H9 (cell line): ENCODE measurements at regions not wholly inside any gene's neighbourhood (a gene's known extent, or its start where the extent isn't known, plus 50 kb on each side); places are given as distances from the start of the nearest gene placed in this dataset.
"Not testable (repeated sequence)": the region's sequence is repeated elsewhere in the genome, so short reads cannot be mapped to it uniquely, and the experiment has no call there.

Source experiments
- DNase-seq: peaks from one replicate; pipeline ENCODE4 v3.0.0-alpha.2; 2017
- H2AFZ ChIP-seq: one replicate; pipeline ENCODE4 v1.6.1; 2013; ENCODE audit warnings: mild to moderate bottlenecking, low read length, control low read depth, moderate library complexity
- H2AK5ac ChIP-seq: 2 replicates; pipeline ENCODE4 v1.6.1; 2013; ENCODE audit warnings: low read length, control low read depth, mixed read lengths; ENCODE audit not compliant: insufficient read length
- H2BK120ac ChIP-seq: one replicate; pipeline ENCODE4 v1.6.1; 2013; ENCODE audit warnings: low read depth, mild to moderate bottlenecking, low read length, control low read depth, inconsistent platforms; ENCODE audit not compliant: poor library complexity, severe bottlenecking
- H2BK12ac ChIP-seq: 2 replicates; pipeline ENCODE4 v1.6.1; 2013; ENCODE audit warnings: low read length, control low read depth, mixed read lengths, low read depth; ENCODE audit not compliant: insufficient read length
- H2BK15ac ChIP-seq: 2 replicates; pipeline ENCODE4 v1.6.1; 2013; ENCODE audit warnings: low read depth, low read length, control low read depth
- H2BK20ac ChIP-seq: one replicate; pipeline ENCODE4 v1.6.1; 2013; ENCODE audit warnings: low read depth, mild to moderate bottlenecking, low read length, control low read depth, inconsistent platforms; ENCODE audit not compliant: poor library complexity, severe bottlenecking
- H2BK5ac ChIP-seq: 2 replicates; pipeline ENCODE4 v1.6.1; 2013; ENCODE audit warnings: low read length, control low read depth, mixed read lengths; ENCODE audit not compliant: insufficient read length
- H3K14ac ChIP-seq: 2 replicates; pipeline ENCODE4 v1.6.1; 2013; ENCODE audit warnings: low read length, control low read depth; ENCODE audit not compliant: insufficient read depth
- H3K18ac ChIP-seq: 2 replicates; pipeline ENCODE4 v1.6.1; 2013; ENCODE audit warnings: low read depth, mild to moderate bottlenecking, mixed read lengths, low read length, control low read depth; ENCODE audit not compliant: insufficient read length
- H3K23ac ChIP-seq: 2 replicates; pipeline ENCODE4 v1.6.1; 2013; ENCODE audit warnings: low read length, control low read depth, mixed read lengths, low read depth; ENCODE audit not compliant: insufficient read length
- H3K23me2 ChIP-seq: 2 replicates; pipeline ENCODE4 v1.6.1; 2013; ENCODE audit warnings: low read depth, mild to moderate bottlenecking, mixed read lengths, low read length, control low read depth; ENCODE audit not compliant: insufficient read length, poor library complexity, severe bottlenecking
- H3K27ac ChIP-seq: 2 replicates; pipeline ENCODE4 v1.5.1; 2013; ENCODE audit warnings: low read length, control low read depth, mixed read lengths, low read depth; ENCODE audit not compliant: insufficient read length
- H3K27me3 ChIP-seq: 2 replicates; pipeline ENCODE4 v1.6.1; 2013; ENCODE audit warnings: low read length, control low read depth, inconsistent platforms; ENCODE audit not compliant: insufficient read depth
- H3K4ac ChIP-seq: 2 replicates; pipeline ENCODE4 v1.6.1; 2013; ENCODE audit warnings: low read depth, mild to moderate bottlenecking, control low read depth, inconsistent platforms, low read length, moderate library complexity
- H3K4me1 ChIP-seq: 2 replicates; pipeline ENCODE4 v1.6.1; 2013; ENCODE audit warnings: low read length, control low read depth, inconsistent platforms; ENCODE audit not compliant: insufficient read depth
- H3K4me2 ChIP-seq: 2 replicates; pipeline ENCODE4 v1.6.1; 2013; ENCODE audit warnings: low read length, control low read depth, mixed read lengths; ENCODE audit not compliant: insufficient read length, insufficient read depth
- H3K56ac ChIP-seq: 2 replicates; pipeline ENCODE4 v1.6.1; 2013; ENCODE audit warnings: low read depth, mild to moderate bottlenecking, mixed read lengths, low read length, control low read depth; ENCODE audit not compliant: insufficient read length
- H3K79me1 ChIP-seq: 2 replicates; pipeline ENCODE4 v1.6.1; 2013; ENCODE audit warnings: low read depth, mild to moderate bottlenecking, moderate library complexity, low read length, control low read depth, inconsistent platforms; ENCODE audit not compliant: insufficient read depth, poor library complexity, severe bottlenecking
- H3K79me2 ChIP-seq: 2 replicates; pipeline ENCODE4 v1.6.1; 2013; ENCODE audit warnings: low read length, control low read depth, inconsistent platforms; ENCODE audit not compliant: insufficient read depth
- H3K9ac ChIP-seq: 2 replicates; pipeline ENCODE4 v1.6.1; 2013; ENCODE audit warnings: low read length, control low read depth, mixed read lengths; ENCODE audit not compliant: insufficient read length; ENCODE audit errors: extremely low read depth
- H3K9me3 ChIP-seq: one replicate; pipeline ENCODE4 v1.6.1; 2013; ENCODE audit warnings: low read depth, low read length, inconsistent platforms; ENCODE audit not compliant: control insufficient read depth
- H3T11ph ChIP-seq: one replicate; pipeline ENCODE4 v1.6.1; 2013; ENCODE audit warnings: mild to moderate bottlenecking, low read length, control low read depth, inconsistent platforms
- H4K20me1 ChIP-seq: one replicate; pipeline ENCODE4 v1.6.1; 2013; ENCODE audit not compliant: control insufficient read depth, insufficient read length, insufficient read depth
- H4K5ac ChIP-seq: 2 replicates; pipeline ENCODE4 v1.6.1; 2013; ENCODE audit warnings: low read depth, mild to moderate bottlenecking, mixed read lengths, low read length, control low read depth; ENCODE audit not compliant: insufficient read length
- H4K8ac ChIP-seq: replicated peaks from 2 replicates; pipeline ENCODE4 v1.6.1; 2013; ENCODE audit warnings: low read length, control low read depth, mixed read lengths, low read depth; ENCODE audit not compliant: insufficient read length
- H4K91ac ChIP-seq: 2 replicates; pipeline ENCODE4 v1.6.1; 2013; ENCODE audit warnings: low read depth, mild to moderate bottlenecking, moderate library complexity, mixed read lengths, low read length, control low read depth; ENCODE audit not compliant: insufficient read length
- H3K27ac Mint-ChIP-seq, 3 experiments: 2 replicates in 2 of 3; 3 replicates in 1 of 3; pipeline ENCODE4 v1.8.0; 2020 to 2021; ENCODE audit warnings: mixed read lengths in 3 of 3, mild to moderate bottlenecking in 1 of 3, moderate library complexity in 1 of 3
- H3K27me3 Mint-ChIP-seq: 2 replicates; pipeline ENCODE4 v1.8.0; 2021; ENCODE audit warnings: low read depth, mild to moderate bottlenecking, moderate library complexity, mixed read lengths
- H3K36me3 Mint-ChIP-seq, 3 experiments: 2 replicates in 2 of 3; 3 replicates in 1 of 3; pipeline ENCODE4 v1.8.0; 2020 to 2021; ENCODE audit warnings: low read depth in 3 of 3, mixed read lengths in 3 of 3; ENCODE audit not compliant: insufficient read depth in 1 of 3
- H3K4me1 Mint-ChIP-seq, 2 experiments: 2 replicates each; pipeline ENCODE4 v1.8.0; 2020; ENCODE audit warnings: mixed read lengths in 2 of 2
- H3K4me3 Mint-ChIP-seq, 2 experiments: 2 replicates in 1 of 2; 3 replicates in 1 of 2; pipeline ENCODE4 v1.8.0; 2020 to 2021; ENCODE audit warnings: mild to moderate bottlenecking in 2 of 2, mixed read lengths in 2 of 2, moderate library complexity in 1 of 2
- H3K9me3 Mint-ChIP-seq, 2 experiments: 2 replicates in 1 of 2; 3 replicates in 1 of 2; pipeline ENCODE4 v1.8.0; 2020; ENCODE audit warnings: mild to moderate bottlenecking in 2 of 2, mixed read lengths in 2 of 2, moderate library complexity in 1 of 2
- CTCF ChIP-seq: fragments of 200-600 bp; sonication (generic); conservative IDR thresholded peaks from 3 replicates; pipeline ENCODE4 v1.8.0; 2021; ENCODE audit warnings: antibody characterized with exemption, mild to moderate bottlenecking
- WGBS: extraction: QIAGEN DNeasy Blood & Tissue Kit; methylation state at CpG from one replicate; pipeline ENCODE4 v1.1.7; 2013; ENCODE audit warnings: missing lambda C conversion rate, low lambda C conversion rate, mixed read lengths; ENCODE audit not compliant: insufficient read length; ENCODE audit errors: extremely low coverage; 5-methylcytosine and 5-hydroxymethylcytosine counted together

- Histone ChIP-seq H4K20me1 (no peaks in the 10 kb centered on the region), H3K56ac (no peak overlapping the region), H2AFZ (no peak overlapping the region), H4K8ac (no peak overlapping the region), H4K91ac (no peak overlapping the region), H3K23ac (no peak overlapping the region), H3K23me2 (no peaks in the 10 kb centered on the region), H3K9ac (no peak overlapping the region), H3K14ac (no peak overlapping the region), H3K79me1 (no peaks in the 10 kb centered on the region), H4K5ac (no peak overlapping the region), H3K27me3 (no peaks in the 10 kb centered on the region), H2BK120ac (no peak overlapping the region), H3T11ph (no peak overlapping the region), H2BK12ac (no peak overlapping the region), H2BK20ac (no peak overlapping the region), H2AK5ac (no peak overlapping the region), H3K18ac (no peak overlapping the region), H3K4me2 (no peak overlapping the region), H2BK15ac (no peak overlapping the region), H3K79me2 (no peaks in the 10 kb centered on the region), H2BK5ac (no peak overlapping the region), H3K27ac (no peak overlapping the region), H3K9me3 (no peaks in the 10 kb centered on the region), H3K4ac (no peak overlapping the region), H3K4me1 (no peaks in the 10 kb centered on the region)
- peaks cover 1 to 8% of the 10 kb centered on the region in 2 experiments; a peak in 4 of 5 replicates for H3K9me3 Mint-ChIP-seq
- no peaks in the 10 kb centered on the region for H3K27me3 Mint-ChIP-seq
- TF ChIP-seq CTCF = no peak
- DNase-seq = no peak
- peaks cover 10% of the 10 kb centered on the region in 2 experiments for H3K4me1 Mint-ChIP-seq
- H3K36me3 Mint-ChIP-seq = peaks cover 0 to 2% (median 0%) of the 10 kb centered on the region in 3 experiments; a peak in 1 of 7 replicates
- no peak overlapping the region for H3K4me3 Mint-ChIP-seq
- WGBS = no CpG with 5 or more reads among the region's 11 CpGs
- peak overlapping the region in 1 of 3 experiments; percentile 69; a peak in 3 of 7 replicates for H3K27ac Mint-ChIP-seq
These were observed 59.1 kb upstream of the PSME4 start for GRCh38 chr2:54029721-54030395.

- not testable (repeated sequence) for H2AK5ac ChIP-seq, H3T11ph ChIP-seq, H3K27ac Mint-ChIP-seq, H2BK5ac ChIP-seq, H3K79me2 ChIP-seq, H3K9me3 Mint-ChIP-seq, H3K4me2 ChIP-seq, H2BK15ac ChIP-seq, H2AFZ ChIP-seq, H3K36me3 Mint-ChIP-seq, H3K56ac ChIP-seq, H3K23ac ChIP-seq, H2BK12ac ChIP-seq, H3K9me3 ChIP-seq, H3K27ac ChIP-seq, H3K4me1 Mint-ChIP-seq, H4K20me1 ChIP-seq, H3K27me3 ChIP-seq, H3K4ac ChIP-seq, H3K23me2 ChIP-seq, H3K27me3 Mint-ChIP-seq, H4K8ac ChIP-seq, H4K5ac ChIP-seq, DNase-seq, H3K14ac ChIP-seq, H3K18ac ChIP-seq, H2BK20ac ChIP-seq, H2BK120ac ChIP-seq, H3K4me3 Mint-ChIP-seq, H3K9ac ChIP-seq, H3K4me1 ChIP-seq, H4K91ac ChIP-seq, H3K79me1 ChIP-seq
- WGBS = no CpG with 5 or more reads among the region's 6 CpGs
These were observed 54.8 kb upstream of the PSME4 start for GRCh38 chr2:54025463-54026075.
